Stomach (tissue), 4 donors: ENCODE measurements at regions not wholly inside any gene's neighbourhood (a gene's known extent, or its start where the extent isn't known, plus 50 kb on each side); places are given as distances from the start of the nearest gene placed in this dataset.

Experiments
- EP300 ChIP-seq: sonication (generic); formaldehyde crosslinking; IDR thresholded peaks from one replicate; pipeline ENCODE4 v1.6.1; 2017; ENCODE audit warnings: antibody characterized with exemption
- POLR2A ChIP-seq, 4 donors: fragments of 450-650 bp; IDR thresholded peaks; one replicate each; pipeline ENCODE4 v1.6.1; 2016; ENCODE audit warnings: antibody characterized with exemption in 4 of 4, control low read depth in 2 of 4, mild to moderate bottlenecking in 1 of 4, moderate library complexity in 1 of 4
- POLR2AphosphoS5 ChIP-seq, 3 donors: sonication (generic); formaldehyde crosslinking; IDR thresholded peaks; one replicate each; pipeline ENCODE4 v1.6.1; 2016; ENCODE audit warnings: antibody characterized with exemption in 3 of 3
- TF ChIP-seq, protein P1 (sequence below), 7 experiments: fragments of 450-650 bp in 4 of 7; fragments of 200-600 bp in 3 of 7; sonication (generic) in 3 of 7; IDR thresholded peaks; one replicate each; pipeline ENCODE4 v1.5.1; 2016 to 2019; ENCODE audit warnings: antibody characterized with exemption in 7 of 7, control low read depth in 2 of 7, mild to moderate bottlenecking in 1 of 7

DNA sequence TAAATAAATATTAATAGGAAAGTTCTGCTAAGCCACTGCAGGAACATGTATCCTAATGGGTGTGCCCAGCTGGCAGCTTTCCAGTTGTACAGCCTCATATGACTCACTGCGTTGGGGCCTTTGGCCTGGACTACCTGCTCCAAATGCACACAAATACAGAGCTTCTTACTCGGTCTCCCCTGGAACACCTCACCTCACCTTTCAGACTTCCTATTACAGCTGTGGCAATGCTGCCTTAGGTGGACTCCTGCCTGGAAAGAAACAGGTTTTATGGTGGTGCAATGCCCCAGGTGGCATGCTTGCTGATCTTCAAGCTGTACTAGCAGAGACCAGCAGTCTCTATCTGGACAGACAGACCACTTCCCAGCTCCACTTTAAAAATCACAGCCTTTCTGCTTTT is 85.7 kb upstream of the EXOC1L start:
- TF ChIP-seq, protein P1, sequence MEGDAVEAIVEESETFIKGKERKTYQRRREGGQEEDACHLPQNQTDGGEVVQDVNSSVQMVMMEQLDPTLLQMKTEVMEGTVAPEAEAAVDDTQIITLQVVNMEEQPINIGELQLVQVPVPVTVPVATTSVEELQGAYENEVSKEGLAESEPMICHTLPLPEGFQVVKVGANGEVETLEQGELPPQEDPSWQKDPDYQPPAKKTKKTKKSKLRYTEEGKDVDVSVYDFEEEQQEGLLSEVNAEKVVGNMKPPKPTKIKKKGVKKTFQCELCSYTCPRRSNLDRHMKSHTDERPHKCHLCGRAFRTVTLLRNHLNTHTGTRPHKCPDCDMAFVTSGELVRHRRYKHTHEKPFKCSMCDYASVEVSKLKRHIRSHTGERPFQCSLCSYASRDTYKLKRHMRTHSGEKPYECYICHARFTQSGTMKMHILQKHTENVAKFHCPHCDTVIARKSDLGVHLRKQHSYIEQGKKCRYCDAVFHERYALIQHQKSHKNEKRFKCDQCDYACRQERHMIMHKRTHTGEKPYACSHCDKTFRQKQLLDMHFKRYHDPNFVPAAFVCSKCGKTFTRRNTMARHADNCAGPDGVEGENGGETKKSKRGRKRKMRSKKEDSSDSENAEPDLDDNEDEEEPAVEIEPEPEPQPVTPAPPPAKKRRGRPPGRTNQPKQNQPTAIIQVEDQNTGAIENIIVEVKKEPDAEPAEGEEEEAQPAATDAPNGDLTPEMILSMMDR (IDR thresholded peaks at IDR 0.05) = no peak
- TF ChIP-seq EP300 = no peak
- TF ChIP-seq POLR2A (IDR thresholded peaks at IDR 0.05) = no peak
- TF ChIP-seq POLR2AphosphoS5 (IDR thresholded peaks at IDR 0.05) = peak in 2 of 3 donors; percentile 55 to 57
